GM18873 (cell line): ENCODE measurements at regions not wholly inside any gene's neighbourhood (a gene's known extent, or its start where the extent isn't known, plus 50 kb on each side); places are given as distances from the start of the nearest gene placed in this dataset.

Experiments used
- ATAC-seq: cut with Tn5 transposase; IDR thresholded peaks from one replicate; pipeline ENCODE4 v1.9.1; 2021; ENCODE audit warnings: mild to moderate bottlenecking, moderate library complexity, moderate number of reproducible peaks; ENCODE audit not compliant: unreplicated experiment, low FRiP score

- no peak for ATAC-seq
Observed at GRCh38 chr1:222370913-222371675, 176.8 kb downstream of the HHIPL2 start.

GRCh38 chr1:222370081-222370912 is 177.6 kb downstream of the HHIPL2 start:
- ATAC-seq, result no peak

- ATAC-seq, result no peak
Observed at GRCh38 chr1:222369148-222369547, 178.8 kb downstream of the HHIPL2 start.

- ATAC-seq, result no peak
Observed at GRCh38 chr1:222358100-222358499, 189.8 kb downstream of the HHIPL2 start.

- ATAC-seq, result no peak
Observed at GRCh38 chr1:222357252-222357651, 190.7 kb downstream of the HHIPL2 start.

DNA sequence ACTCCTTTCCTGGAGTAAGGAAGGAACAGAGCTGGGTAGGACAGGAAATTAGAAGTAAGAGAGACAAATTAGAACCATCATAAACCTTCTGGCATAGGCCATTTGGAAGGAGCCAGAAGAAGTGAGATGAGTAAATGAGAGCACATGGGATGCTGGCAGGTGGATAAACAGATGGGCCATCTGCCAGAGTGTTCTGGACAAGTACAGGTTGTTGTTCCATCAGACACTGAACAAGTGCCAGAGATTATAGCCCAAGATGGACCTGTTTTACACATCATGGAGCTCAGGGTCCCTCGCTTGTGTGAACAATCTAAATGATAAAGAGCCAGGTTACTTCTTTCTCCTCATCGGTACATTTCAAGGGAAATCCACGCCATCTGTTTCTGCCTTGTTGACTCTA is 200.3 kb downstream of the HHIPL2 start:
- ATAC-seq, result no peak

GRCh38 chr1:222346955-222347354 is 200.9 kb downstream of the HHIPL2 start:
- no peak for ATAC-seq

GRCh38 chr1:222339376-222339947 is 208.4 kb downstream of the HHIPL2 start:
- no peak for ATAC-seq

DNA sequence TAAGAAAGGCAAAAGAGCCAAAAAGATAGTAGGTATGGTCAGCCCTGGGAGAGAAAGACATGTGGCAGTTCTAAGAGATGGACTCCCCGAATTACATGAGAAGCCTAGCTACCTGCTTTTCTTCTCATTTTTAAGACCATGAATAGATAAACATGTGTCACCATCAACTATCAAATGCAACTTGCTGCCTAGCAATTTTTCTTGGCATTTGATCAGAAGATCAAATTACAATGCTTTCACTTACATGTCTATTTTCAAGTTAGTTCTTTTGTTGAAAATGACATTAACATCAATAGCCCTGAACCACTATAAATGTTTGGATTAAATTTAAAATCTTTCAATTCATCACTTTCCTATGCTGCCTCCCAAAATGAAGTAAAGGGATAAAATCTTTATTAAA is 212.3 kb downstream of the HHIPL2 start:
- no peak for ATAC-seq

DNA sequence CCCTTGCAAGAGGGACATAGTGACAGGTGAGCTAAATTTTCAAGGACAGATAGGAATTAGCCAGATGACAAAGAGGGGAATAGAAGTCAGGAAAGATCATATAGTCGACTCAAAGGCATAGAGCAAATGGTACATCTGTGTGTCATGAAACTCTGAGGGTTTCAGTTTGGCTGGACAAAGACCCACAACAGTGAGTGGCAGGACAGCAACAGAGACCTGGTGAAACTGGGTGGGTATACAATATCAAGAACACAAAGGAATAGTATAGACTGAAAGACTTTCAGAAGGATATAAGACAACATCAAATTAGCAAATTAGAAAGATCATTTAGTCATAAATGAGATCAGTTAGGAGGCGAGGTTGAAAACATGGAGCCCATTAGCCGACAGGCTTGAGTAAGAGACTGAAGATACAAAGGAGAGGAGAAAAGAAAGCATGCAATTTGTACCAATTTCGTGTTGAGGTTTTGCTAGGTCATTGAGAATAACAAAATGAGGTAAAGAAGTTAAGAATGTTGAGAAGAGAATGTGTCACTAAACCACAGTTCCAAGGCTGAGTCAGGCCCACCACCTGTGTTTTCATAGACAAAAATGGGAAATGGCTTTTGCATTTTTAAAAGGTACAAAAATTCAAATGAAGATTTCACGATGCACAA is 213.8 kb downstream of the HHIPL2 start:
- ATAC-seq, result no peak

DNA sequence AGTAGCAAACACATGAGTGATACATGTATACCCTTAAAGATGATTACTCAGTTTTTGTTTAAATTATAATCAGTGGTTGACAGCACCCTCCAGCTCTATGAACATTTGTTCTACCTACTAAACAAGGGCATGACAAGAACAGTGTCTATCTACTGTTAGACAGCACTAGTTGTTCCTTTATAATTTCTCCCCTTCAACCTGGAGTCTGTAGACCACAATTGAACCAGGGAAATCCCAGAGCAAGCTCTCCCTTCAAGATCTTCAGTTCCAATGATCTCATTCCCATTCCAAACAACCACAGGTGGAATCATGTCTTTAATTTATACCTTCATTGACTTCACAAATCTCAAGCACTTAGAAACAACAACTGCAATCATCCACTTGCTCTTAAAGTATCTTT is 216.1 kb downstream of the HHIPL2 start:
- ATAC-seq, result no peak

GRCh38 chr1:222331340-222331739 is 216.6 kb downstream of the HHIPL2 start:
- no peak for ATAC-seq

GRCh38 chr1:222329493-222330045 is 218.3 kb downstream of the HHIPL2 start:
- no peak for ATAC-seq

DNA sequence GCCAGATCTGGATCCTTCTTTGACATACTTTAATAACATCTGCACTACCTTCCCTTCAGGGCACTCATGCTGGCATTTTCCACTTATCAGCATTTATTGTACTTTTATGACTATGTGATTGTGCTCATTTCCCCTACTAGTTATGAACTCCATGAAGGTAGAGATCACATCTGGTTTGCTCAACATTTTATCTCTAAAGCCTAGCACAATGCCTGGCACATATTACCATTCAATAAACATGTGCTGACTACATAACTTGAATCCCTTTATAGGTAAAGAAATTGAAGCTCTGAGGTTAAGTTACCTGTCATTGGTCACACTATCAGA is 221.2 kb downstream of the HHIPL2 start:
- no peak for ATAC-seq

DNA sequence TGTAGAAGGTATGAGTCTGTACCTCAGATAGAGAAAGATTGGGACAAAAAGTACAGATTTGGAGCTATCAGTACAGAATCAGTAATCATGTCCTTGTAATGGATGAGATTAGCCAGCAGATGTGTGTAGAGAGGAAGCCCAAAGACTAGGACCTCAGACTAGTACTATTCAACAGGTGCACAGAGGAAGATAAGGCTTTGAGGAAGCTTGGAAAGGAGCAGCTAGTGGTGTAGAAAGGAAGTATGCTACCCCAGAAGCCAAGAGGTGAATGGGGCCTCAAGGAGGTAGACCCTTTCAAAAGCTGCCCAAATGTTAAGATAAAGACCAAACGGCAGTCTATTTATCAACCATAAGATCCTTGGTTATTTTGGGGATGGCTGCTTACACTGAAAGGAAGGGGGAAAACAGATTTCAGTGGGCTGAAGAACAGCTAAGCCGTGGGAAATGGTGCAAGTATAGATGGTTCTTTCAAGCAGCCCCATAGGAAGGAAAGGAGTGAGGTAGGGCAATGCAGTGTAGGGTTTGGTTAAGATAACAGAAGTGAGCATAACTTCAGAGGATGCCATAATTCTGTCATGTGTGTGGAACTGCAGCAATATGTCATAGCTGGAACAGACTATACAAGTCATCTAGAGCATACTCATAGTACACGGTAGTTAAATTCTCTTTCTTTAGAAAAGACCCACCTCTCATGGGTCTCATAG is 221.7 kb downstream of the HHIPL2 start:
- no peak for ATAC-seq

DNA sequence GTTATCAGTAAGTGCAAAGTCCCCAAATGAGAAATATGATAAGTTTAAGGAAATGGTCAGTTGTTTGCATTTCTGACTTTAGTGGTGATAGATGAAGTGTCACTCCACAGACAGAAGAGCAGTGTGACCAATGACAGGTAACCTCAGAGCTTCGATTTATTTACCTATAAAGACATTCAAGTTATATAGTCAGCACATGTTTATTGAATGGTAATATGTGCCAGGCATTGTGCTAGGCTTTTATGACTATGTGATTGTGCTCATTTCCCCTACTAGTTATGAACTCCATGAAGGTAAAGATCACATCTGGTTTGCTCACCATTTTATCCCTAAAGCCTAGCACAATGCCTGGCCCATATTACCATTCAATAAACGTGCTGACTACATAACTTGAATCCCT is 222.4 kb downstream of the HHIPL2 start:
- ATAC-seq, result no peak

DNA sequence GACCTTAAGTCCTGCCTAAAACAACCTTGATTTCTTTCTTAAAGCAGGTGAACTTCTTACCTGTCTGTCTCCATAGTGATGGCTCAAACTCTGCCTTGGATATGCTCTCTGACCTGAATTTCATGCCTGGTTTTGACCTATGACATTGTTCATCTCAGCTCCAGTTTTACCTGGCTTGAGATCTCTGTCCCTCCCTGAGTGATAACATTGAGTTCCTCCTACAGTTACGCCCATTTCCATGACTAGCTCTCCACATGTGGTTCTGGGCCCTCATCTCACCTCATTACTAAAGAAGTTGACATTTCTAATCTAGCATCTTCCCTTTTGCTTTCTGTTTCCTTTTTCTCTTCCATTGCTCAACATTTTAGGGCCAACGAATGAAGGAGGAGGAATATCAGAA is 233.1 kb downstream of the HHIPL2 start:
- ATAC-seq, result no peak

- no peak for ATAC-seq
Observed at GRCh38 chr1:222310836-222311235, 237.1 kb downstream of the HHIPL2 start.

DNA sequence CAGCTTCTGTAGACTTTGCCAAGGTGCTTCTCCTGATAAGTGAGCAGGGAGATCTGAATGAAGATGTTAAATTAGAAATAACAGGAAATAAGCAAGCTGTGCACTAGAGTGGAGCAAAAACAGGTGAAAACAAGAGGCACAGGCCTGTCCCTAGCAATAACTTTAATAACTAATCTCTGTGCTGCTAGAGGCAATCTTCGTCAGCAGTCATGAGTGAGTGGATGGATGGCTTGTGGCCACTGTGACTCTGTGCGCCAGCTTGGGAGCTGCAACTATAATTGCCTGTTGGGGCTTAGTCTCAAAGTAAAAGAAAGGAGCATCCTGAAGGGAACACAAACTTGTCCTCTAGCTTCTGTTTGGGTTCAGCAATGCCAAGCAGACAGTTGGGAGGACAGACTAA is 240.3 kb downstream of the HHIPL2 start:
- no peak for ATAC-seq

DNA sequence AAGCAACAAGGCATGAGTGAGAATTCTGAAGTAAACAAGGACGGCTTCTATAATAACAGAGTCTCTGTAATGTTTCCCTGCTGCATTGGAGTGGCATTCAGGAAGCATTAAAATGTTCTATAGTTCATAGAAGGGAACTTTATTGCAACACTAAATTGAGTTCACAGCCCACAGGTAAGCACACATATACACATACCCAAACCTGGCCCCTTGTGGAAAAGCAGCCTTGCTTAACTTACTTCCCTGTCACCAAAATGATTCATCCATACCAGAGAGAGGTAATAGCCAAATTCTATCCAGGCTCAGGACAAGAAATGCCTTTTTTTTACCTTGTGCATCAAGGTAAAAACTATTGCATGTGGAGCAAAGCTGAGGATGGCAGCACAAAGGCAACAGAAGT is 241.4 kb downstream of the HHIPL2 start:
- ATAC-seq, result no peak
